ENCODE measurements at regions not wholly inside any gene's neighbourhood (a gene's known extent, or its start where the extent isn't known, plus 50 kb on each side); places are given as distances from the start of the nearest gene placed in this dataset.

- FAIRE-seq, result no peak
Observed at GRCh38 chr2:12090072-12090471, 343.6 kb downstream of the LPIN1 start.

- no peak for FAIRE-seq
Observed at GRCh38 chr2:12090590-12090989, 344.2 kb downstream of the LPIN1 start.

- no peak for FAIRE-seq
Observed at GRCh38 chr2:12091201-12091806, 344.9 kb downstream of the LPIN1 start.

GRCh38 chr2:12094134-12094533, 347.7 kb downstream of the LPIN1 start:
- FAIRE-seq, result no peak

- no peak for FAIRE-seq
Observed at GRCh38 chr2:12096051-12096787, 349.8 kb downstream of the LPIN1 start.

- FAIRE-seq, result no peak
Observed at GRCh38 chr2:12096788-12097449, 350.5 kb downstream of the LPIN1 start.

- no peak for FAIRE-seq
Observed at GRCh38 chr2:12097859-12098258, 351.4 kb downstream of the LPIN1 start.

- no peak for FAIRE-seq
Observed at GRCh38 chr2:12099374-12099773, 352.9 kb downstream of the LPIN1 start.

GRCh38 chr2:12102679-12103078, 356.2 kb downstream of the LPIN1 start:
- FAIRE-seq, result no peak

- FAIRE-seq, result no peak
Observed at GRCh38 chr2:12105180-12105579, 358.7 kb downstream of the LPIN1 start.

GRCh38 chr2:12106440-12107080, 360.1 kb downstream of the LPIN1 start:
- FAIRE-seq, result no peak

- no peak for FAIRE-seq
Observed at GRCh38 chr2:12107321-12107720, 360.9 kb downstream of the LPIN1 start.

GRCh38 chr2:12107939-12108338, 361.5 kb downstream of the LPIN1 start:
- no peak for FAIRE-seq

GRCh38 chr2:12109363-12110017, 363.1 kb downstream of the LPIN1 start:
- no peak for FAIRE-seq

GRCh38 chr2:12110074-12110473, 363.6 kb downstream of the LPIN1 start:
- FAIRE-seq, result no peak

GRCh38 chr2:12110481-12110880, 364.0 kb downstream of the LPIN1 start:
- no peak for FAIRE-seq

GRCh38 chr2:12113412-12113811, 367.0 kb downstream of the LPIN1 start:
- no peak for FAIRE-seq

- FAIRE-seq, result no peak
Observed at GRCh38 chr2:12114816-12115215, 368.4 kb downstream of the LPIN1 start.

- FAIRE-seq, result no peak
Observed at GRCh38 chr2:12116228-12116750, 369.9 kb downstream of the LPIN1 start.

GRCh38 chr2:12119841-12120240, 373.4 kb downstream of the LPIN1 start:
- FAIRE-seq, result no peak

GRCh38 chr2:12120281-12121150, 374.1 kb downstream of the LPIN1 start:
- FAIRE-seq, result no peak

GRCh38 chr2:12124790-12125189, 378.4 kb downstream of the LPIN1 start:
- FAIRE-seq, result no peak
